GM21737 (cell line): ENCODE measurements at regions not wholly inside any gene's neighbourhood (a gene's known extent, or its start where the extent isn't known, plus 50 kb on each side); places are given as distances from the start of the nearest gene placed in this dataset.

Experiments used
- ATAC-seq: cut with Tn5 transposase; IDR thresholded peaks from one replicate; pipeline ENCODE4 v1.9.1; 2021; ENCODE audit warnings: mild to moderate bottlenecking, moderate library complexity; ENCODE audit not compliant: unreplicated experiment

DNA sequence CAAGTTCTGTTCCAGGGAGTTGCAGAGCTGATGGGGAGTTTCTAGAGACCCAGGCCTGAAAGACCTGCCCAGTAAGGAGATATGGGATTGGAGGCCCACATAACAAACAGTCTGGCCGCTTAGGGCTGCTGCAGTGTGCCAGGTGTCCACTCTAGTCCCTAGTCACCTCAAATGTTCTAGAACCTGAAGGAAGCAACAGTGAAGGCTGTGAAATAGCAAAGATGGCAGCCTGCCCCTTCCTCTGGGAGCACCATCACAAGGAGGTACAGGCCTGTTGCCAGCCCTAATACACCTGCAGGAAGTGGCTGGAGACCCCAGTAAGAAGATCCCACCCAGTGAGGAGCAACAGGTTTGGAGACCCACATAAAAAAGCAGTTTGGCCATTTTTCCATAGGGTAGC is 783.8 kb upstream of the EDIL3 start:
- no peak for ATAC-seq

DNA sequence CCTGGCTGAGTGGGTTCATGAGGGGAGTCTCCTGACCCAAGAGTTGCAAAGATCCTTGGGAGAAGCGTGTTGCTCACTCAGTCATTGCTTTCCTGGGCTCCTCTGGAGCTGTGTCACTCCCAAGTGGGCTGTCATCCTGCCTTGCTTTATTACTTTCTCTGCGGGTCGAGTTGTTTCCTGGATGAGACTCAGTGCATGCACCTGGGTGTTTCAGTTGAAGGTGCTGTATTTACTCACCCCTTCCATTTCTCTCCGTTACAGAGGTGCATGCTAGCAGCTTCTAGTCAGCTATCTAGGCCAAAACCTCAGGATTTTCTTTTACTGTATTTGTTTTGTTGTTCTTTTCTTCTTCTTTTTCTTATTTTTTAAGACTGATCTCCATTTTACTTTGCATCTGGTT is 785.5 kb upstream of the EDIL3 start:
- ATAC-seq: no peak

GRCh38 chr5:85173469-85173868 is 788.8 kb upstream of the EDIL3 start:
- ATAC-seq: no peak

DNA sequence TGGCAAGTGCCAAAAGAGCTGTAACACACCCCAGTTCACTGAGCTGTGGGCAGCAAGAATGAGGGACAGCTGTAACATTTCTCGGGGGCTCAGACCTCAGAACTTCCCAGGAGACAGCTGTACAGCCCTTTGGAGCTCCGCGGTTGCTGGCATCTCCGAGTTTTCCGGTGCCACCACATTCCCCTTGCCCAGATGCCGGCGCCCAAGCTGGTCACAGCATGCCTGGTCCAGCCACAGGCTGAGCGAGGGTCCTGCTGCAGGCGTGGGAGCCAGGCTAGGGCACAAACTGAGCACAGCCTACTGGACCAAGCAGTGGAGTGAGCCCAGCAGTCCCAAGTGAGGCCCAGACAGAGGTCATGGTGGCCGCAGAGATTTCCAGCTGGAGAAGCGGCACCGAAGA is 797.7 kb upstream of the EDIL3 start:
- no peak for ATAC-seq

- ATAC-seq: no peak
These were observed 819.6 kb upstream of the EDIL3 start for GRCh38 chr5:85204289-85204688.

GRCh38 chr5:85205430-85205829 is 820.8 kb upstream of the EDIL3 start:
- no peak for ATAC-seq

GRCh38 chr5:85225388-85225787 is 840.7 kb upstream of the EDIL3 start:
- ATAC-seq: no peak

- no peak for ATAC-seq
These were observed 864.5 kb upstream of the EDIL3 start for GRCh38 chr5:85249204-85249603.

GRCh38 chr5:85263125-85263524 is 878.4 kb upstream of the EDIL3 start:
- ATAC-seq: no peak

GRCh38 chr5:85266692-85267091 is 882.0 kb upstream of the EDIL3 start:
- ATAC-seq: no peak

DNA sequence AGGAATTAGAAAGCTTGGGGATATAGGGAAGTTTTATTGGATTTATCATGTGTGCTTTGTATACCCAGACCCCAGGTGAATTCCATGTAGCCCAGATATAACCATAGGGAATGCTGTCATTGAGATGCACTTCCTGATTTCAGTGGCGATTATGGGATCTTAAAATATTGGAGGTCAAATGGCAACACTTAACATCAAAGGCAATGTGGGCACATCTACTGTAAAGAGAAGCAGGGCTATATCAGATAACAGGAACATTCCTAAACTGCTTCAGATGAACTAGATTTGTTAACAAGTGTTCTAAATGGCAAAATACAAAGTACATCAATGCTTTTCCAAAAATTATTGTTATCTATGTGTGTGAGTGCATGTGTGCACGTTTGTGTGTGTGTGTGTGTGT is 883.5 kb upstream of the EDIL3 start:
- no peak for ATAC-seq

GRCh38 chr5:85278193-85278592 is 893.5 kb upstream of the EDIL3 start:
- peak; percentile 85 for ATAC-seq

DNA sequence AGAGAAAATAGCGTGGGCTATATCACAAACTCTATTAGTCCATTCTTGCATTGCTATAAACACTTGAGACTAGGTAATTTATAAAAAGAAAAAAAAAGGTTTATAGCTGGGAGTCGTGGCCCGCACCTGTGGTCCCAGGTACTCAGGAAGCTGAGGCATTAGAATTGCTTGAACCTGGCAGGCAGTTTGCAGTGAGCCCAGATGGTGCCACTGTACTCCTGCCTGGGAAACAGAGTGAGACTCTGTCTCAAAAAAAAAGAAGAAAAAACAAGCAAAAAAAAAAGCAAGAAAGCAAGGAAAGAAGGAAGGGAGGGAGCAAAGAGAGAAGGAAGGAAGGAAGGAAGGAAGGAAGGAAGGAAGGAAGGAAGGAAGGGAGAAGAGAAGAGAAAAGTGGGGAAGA is 904.2 kb upstream of the EDIL3 start:
- ATAC-seq: no peak

GRCh38 chr5:85293145-85293785 is 908.6 kb upstream of the EDIL3 start:
- ATAC-seq: no peak

GRCh38 chr5:85304524-85304923 is 919.8 kb upstream of the EDIL3 start:
- ATAC-seq: no peak

- ATAC-seq: no peak
These were observed 921.1 kb upstream of the EDIL3 start for GRCh38 chr5:85305766-85306165.

DNA sequence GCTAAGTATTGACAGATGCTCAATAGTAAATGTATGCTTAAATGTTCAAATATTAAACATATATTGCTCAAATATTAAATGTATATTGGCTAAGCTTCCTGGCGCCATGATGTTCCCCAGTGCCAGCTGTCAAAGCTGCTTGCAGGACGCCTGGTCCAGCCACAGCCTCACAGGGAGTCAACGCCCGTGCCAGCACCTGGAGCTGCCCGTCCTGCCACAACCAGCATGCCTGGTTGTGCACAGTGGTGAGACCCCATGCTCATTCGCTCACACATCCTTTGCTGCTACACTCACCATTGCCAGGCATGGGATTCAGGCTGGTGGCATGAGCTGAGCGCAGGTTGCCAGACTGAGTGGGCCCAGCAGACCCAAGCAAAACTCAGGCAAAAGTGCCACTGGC is 926.9 kb upstream of the EDIL3 start:
- ATAC-seq: no peak

DNA sequence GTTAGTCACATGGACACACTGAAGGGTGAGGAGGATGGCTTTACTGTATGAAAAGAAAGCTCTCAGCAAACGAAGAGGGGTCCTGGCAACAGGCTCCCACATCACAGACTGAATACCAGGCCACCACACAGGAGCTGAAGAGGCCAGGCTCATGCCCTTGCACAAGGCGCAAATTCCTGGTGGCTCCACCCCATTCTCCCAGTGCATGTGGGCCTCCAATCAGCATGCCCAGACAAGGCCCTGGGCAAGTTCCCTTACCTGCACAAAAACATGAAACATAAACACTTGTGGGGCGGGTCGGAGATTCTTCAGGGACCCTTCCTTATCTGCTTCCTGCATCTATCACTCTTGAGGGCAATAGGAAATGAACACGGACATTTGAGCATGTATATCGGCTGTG is 935.8 kb upstream of the EDIL3 start:
- ATAC-seq: no peak

GRCh38 chr5:85333276-85333675 is 948.6 kb upstream of the EDIL3 start:
- ATAC-seq: no peak

GRCh38 chr5:85337435-85337834 is 952.8 kb upstream of the EDIL3 start:
- no peak for ATAC-seq

DNA sequence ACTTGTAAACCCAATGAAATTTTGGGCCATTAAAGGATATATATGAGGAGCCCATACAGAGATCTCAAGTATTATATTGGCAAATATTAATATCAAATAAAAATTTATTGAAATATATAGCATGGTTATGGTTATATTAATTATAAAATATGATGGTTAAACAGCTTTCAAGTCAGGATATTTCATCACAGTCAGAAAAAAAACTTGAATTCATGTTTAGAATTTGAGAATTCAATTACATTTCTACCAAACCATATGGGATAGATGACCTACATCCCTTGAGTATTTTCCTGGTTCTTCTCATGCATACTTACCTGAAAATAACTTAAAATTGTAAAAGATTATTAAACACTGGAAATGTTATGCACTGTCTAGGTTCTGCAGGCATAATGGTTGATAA is 956.1 kb upstream of the EDIL3 start:
- no peak for ATAC-seq

GRCh38 chr5:85345818-85346217 is 961.1 kb upstream of the EDIL3 start:
- ATAC-seq: no peak

GRCh38 chr5:85357309-85357708 is 972.6 kb upstream of the EDIL3 start:
- ATAC-seq: no peak
